NB4 (cell line): ENCODE measurements at regions not wholly inside any gene's neighbourhood (a gene's known extent, or its start where the extent isn't known, plus 50 kb on each side); places are given as distances from the start of the nearest gene placed in this dataset.

Experiments used
- POLR2A ChIP-seq: IDR thresholded peaks from 2 replicates; pipeline ENCODE4 v1.6.1; 2011; ENCODE audit warnings: mild to moderate bottlenecking; ENCODE audit not compliant: insufficient read length; ENCODE audit errors: extremely low read depth
- TF ChIP-seq, protein P1 (sequence below): IDR thresholded peaks from one replicate; pipeline ENCODE4 v1.5.1; 2012; ENCODE audit warnings: low read depth, low read length

DNA sequence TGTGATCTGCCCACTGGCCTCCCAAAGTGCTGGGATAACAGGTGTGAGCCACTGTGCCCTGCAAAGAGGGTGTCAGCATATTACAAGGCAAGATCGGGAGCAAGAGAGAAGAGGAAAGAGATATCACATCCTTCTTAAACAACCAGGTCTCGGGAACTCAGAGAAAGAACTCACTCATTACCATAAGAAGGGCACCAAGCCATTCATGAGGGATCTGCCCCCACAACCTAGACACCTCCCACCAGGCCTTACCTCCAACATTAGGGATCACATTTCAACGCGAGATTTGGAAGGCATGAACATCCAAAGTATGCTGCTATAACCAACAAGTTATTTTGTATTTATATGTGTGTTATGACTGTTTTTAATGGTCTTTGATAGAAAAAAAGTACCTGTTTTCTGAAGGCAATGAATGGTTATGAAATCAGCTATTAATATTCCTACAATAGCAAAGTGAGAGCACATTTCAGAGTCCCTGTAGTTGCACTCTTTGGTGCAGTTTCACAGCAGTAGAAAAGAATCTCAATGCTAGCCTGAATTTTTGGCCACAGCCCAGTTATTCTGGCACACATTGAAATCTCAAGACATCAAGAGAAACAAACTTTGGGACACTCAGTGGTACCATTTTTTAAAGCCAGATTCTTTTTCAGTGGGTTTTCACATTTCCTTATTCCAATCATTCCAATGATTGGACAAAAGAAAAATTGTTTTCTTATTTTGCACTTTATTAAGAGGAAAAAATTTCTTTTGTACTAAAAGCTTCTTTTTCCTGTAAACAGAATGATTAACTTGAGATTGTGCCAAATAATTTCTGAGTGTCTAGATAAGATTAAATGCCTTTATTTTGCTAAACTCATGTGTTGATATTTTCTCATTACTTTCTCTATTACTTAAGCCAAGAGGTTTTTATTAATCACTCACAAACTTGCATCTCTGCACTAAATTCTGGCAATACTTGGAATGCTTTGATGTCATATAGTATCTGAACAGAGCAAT, 582.6 kb upstream of the ATP2B1 start:
- TF ChIP-seq, protein P1, sequence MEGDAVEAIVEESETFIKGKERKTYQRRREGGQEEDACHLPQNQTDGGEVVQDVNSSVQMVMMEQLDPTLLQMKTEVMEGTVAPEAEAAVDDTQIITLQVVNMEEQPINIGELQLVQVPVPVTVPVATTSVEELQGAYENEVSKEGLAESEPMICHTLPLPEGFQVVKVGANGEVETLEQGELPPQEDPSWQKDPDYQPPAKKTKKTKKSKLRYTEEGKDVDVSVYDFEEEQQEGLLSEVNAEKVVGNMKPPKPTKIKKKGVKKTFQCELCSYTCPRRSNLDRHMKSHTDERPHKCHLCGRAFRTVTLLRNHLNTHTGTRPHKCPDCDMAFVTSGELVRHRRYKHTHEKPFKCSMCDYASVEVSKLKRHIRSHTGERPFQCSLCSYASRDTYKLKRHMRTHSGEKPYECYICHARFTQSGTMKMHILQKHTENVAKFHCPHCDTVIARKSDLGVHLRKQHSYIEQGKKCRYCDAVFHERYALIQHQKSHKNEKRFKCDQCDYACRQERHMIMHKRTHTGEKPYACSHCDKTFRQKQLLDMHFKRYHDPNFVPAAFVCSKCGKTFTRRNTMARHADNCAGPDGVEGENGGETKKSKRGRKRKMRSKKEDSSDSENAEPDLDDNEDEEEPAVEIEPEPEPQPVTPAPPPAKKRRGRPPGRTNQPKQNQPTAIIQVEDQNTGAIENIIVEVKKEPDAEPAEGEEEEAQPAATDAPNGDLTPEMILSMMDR = no peak
- TF ChIP-seq POLR2A = no peak
